WTC11 (cell line): ENCODE measurements at regions not wholly inside any gene's neighbourhood (a gene's known extent, or its start where the extent isn't known, plus 50 kb on each side); places are given as distances from the start of the nearest gene placed in this dataset.

ENCODE experiments used
- ATAC-seq: fragments of 200-7000 bp; cut with Tn5 transposase; 2 replicates; pipeline ENCODE4 v1.10.0; 2021; ENCODE audit warnings: mild to moderate bottlenecking, moderate library complexity
- CTCF ChIA-PET: fragments of 300-600 bp; sonication (Branson Sonifier 250); formaldehyde crosslinking; loops from one replicate; lab custom pipeline; 2021; ENCODE audit warnings: antibody characterized with exemption; lab: Charles Lee
- POLR2A ChIA-PET: fragments of 350-600 bp; sonication (Branson Sonifier 250); formaldehyde crosslinking; loops from one replicate; lab custom pipeline; 2021; ENCODE audit warnings: antibody characterized with exemption; lab: Charles Lee
- DNase-seq: peaks from one replicate; pipeline ENCODE4 v3.0.0; 2021; ENCODE audit warnings: low spot score
- H3K27ac Mint-ChIP-seq: 2 replicates; pipeline ENCODE4 v1.8.0; 2021; ENCODE audit warnings: mixed read lengths
- H3K27me3 Mint-ChIP-seq: 2 replicates; pipeline ENCODE4 v1.8.0; 2021; ENCODE audit warnings: low read depth, mild to moderate bottlenecking, moderate library complexity, mixed read lengths
- H3K36me3 Mint-ChIP-seq: 2 replicates; pipeline ENCODE4 v1.8.0; 2021; ENCODE audit warnings: mixed read lengths
- H3K4me1 Mint-ChIP-seq: 2 replicates; pipeline ENCODE4 v1.8.0; 2022; ENCODE audit warnings: mixed read lengths
- H3K4me3 Mint-ChIP-seq: 2 replicates; pipeline ENCODE4 v1.8.0; 2021; ENCODE audit warnings: mild to moderate bottlenecking, moderate library complexity, mixed read lengths
- H3K9me3 Mint-ChIP-seq: 2 replicates; pipeline ENCODE4 v1.8.0; 2021; ENCODE audit warnings: mixed read lengths
- CBFB ChIP-seq: sonication (generic); formaldehyde crosslinking; IDR thresholded peaks from 2 replicates; pipeline ENCODE4 v1.8.1; 2022; ENCODE audit warnings: mild to moderate bottlenecking, low read depth, missing genetic modification reagents
- CREM ChIP-seq: sonication (generic); formaldehyde crosslinking; IDR thresholded peaks from 2 replicates; pipeline ENCODE4 v1.8.1; 2022; ENCODE audit warnings: mild to moderate bottlenecking, missing genetic modification reagents, moderate library complexity
- FOXK1 ChIP-seq: sonication (generic); formaldehyde crosslinking; IDR thresholded peaks from 2 replicates; pipeline ENCODE4 v1.8.0; 2022; ENCODE audit warnings: mild to moderate bottlenecking, moderate library complexity, missing genetic modification reagents
- GTF2I ChIP-seq: fragments of 250-450 bp; sonication (Bioruptor Pico); conservative IDR thresholded peaks from 2 replicates; pipeline ENCODE4 v1.4.0; 2021; ENCODE audit warnings: mild to moderate bottlenecking
- JAZF1 ChIP-seq: fragments of 250-450 bp; sonication (Bioruptor Pico); IDR thresholded peaks from 2 replicates; pipeline ENCODE4 v1.9.0; 2021; ENCODE audit warnings: moderate library complexity, mild to moderate bottlenecking, inconsistent platforms
- MYBL2 ChIP-seq: sonication (generic); formaldehyde crosslinking; IDR thresholded peaks from 2 replicates; pipeline ENCODE4 v1.8.1; 2023; ENCODE audit warnings: mild to moderate bottlenecking, moderate library complexity, missing genetic modification reagents
- NFATC4 ChIP-seq: fragments of 250-450 bp; sonication (Bioruptor Pico); IDR thresholded peaks from 2 replicates; pipeline ENCODE4 v1.9.0; 2021; ENCODE audit warnings: mild to moderate bottlenecking
- NFYB ChIP-seq: sonication (generic); formaldehyde crosslinking; conservative IDR thresholded peaks from 2 replicates; pipeline ENCODE4 v1.8.0; 2022; ENCODE audit warnings: low read depth, missing genetic modification reagents
- NR2C2 ChIP-seq: sonication (generic); formaldehyde crosslinking; IDR thresholded peaks from 2 replicates; pipeline ENCODE4 v1.8.0; 2022; ENCODE audit warnings: mild to moderate bottlenecking, missing genetic modification reagents
- RELA ChIP-seq: sonication (generic); formaldehyde crosslinking; IDR thresholded peaks from 2 replicates; pipeline ENCODE4 v1.8.1; 2022; ENCODE audit warnings: missing genetic modification reagents, mild to moderate bottlenecking, borderline replicate concordance
- SMAD4 ChIP-seq: sonication (generic); formaldehyde crosslinking; IDR thresholded peaks from 2 replicates; pipeline ENCODE4 v1.8.0; 2022; ENCODE audit warnings: mild to moderate bottlenecking, missing genetic modification reagents
- SOX15 ChIP-seq: fragments of 250-450 bp; sonication (Bioruptor Pico); IDR thresholded peaks from 2 replicates; pipeline ENCODE4 v1.9.0; 2021; ENCODE audit warnings: mild to moderate bottlenecking
- SP1 ChIP-seq: sonication (generic); formaldehyde crosslinking; conservative IDR thresholded peaks from 2 replicates; pipeline ENCODE4 v1.8.1; 2022; ENCODE audit warnings: missing genetic modification reagents
- TEAD1 ChIP-seq: sonication (generic); formaldehyde crosslinking; IDR thresholded peaks from 2 replicates; pipeline ENCODE4 v1.8.0; 2022; ENCODE audit warnings: mild to moderate bottlenecking, missing genetic modification reagents
- ZNF219 ChIP-seq: sonication (generic); formaldehyde crosslinking; IDR thresholded peaks from 2 replicates; pipeline ENCODE4 v1.8.0; 2023; ENCODE audit warnings: missing genetic modification reagents, mild to moderate bottlenecking, borderline replicate concordance
- ZNF396 ChIP-seq: fragments of 250-450 bp; sonication (Bioruptor Pico); IDR thresholded peaks from 2 replicates; pipeline ENCODE4 v1.8.0; 2021; ENCODE audit warnings: mild to moderate bottlenecking, moderate library complexity, borderline replicate concordance
- ZNF671 ChIP-seq: fragments of 250-450 bp; sonication (Bioruptor Pico); IDR thresholded peaks from 2 replicates; pipeline ENCODE4 v1.8.0; 2021; ENCODE audit warnings: mild to moderate bottlenecking
- TF ChIP-seq, protein P1 (sequence below): fragments of 250-450 bp; sonication (Bioruptor Pico); conservative IDR thresholded peaks from 2 replicates; pipeline ENCODE4 v1.9.0; 2021; ENCODE audit warnings: mild to moderate bottlenecking
- TF ChIP-seq, protein P2 (sequence below): fragments of 250-450 bp; sonication (Bioruptor Pico); IDR thresholded peaks from 2 replicates; pipeline ENCODE4 v1.9.0; 2021; ENCODE audit warnings: mild to moderate bottlenecking
- TF ChIP-seq, protein P3 (sequence below): sonication (generic); formaldehyde crosslinking; IDR thresholded peaks from 2 replicates; pipeline ENCODE4 v1.8.1; 2022; ENCODE audit warnings: mild to moderate bottlenecking, missing genetic modification reagents, moderate library complexity, borderline replicate concordance
- TF ChIP-seq, protein P4 (sequence below): fragments of 250-450 bp; sonication (Bioruptor Pico); IDR thresholded peaks from 2 replicates; pipeline ENCODE4 v1.9.0; 2021; ENCODE audit warnings: mild to moderate bottlenecking, borderline replicate concordance
- TF ChIP-seq, protein P5 (sequence below): fragments of 250-450 bp; sonication (Bioruptor Pico); IDR thresholded peaks from 2 replicates; pipeline ENCODE4 v2.1.2; 2022; ENCODE audit warnings: mild to moderate bottlenecking, moderate library complexity

DNA sequence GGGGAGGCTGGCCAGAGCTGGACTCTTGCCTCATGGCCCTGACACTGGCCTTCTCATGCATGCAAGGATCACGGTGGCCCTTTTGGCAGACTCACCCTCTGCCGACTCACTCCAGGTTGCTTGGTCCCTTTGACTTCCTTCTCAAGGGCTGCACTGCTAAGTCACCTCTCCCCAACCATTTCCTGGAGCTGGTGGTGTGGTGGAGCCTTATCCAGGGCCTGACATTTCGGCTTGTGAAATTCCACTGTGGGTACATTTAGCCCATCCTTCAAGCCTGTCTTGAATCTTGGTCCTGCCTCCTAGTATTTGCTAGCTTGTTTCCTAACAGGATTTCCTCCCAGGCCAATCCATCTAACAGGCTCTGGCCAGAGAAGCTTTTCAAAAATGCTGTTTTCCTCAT, 52.6 kb upstream of the JUN start:
- Mint-ChIP-seq H3K4me1 (no peaks in the 10 kb centered on the region), H3K27me3 (no peaks in the 10 kb centered on the region), H3K9me3 (no peaks in the 10 kb centered on the region), H3K4me3 (no peak overlapping the region), H3K27ac (no peak overlapping the region), H3K36me3 (no peaks in the 10 kb centered on the region)
- ATAC-seq (no peak), DNase-seq (no peak)
- TF ChIP-seq SOX15 (CRISPR knock-in tag) (no peak), JAZF1 (CRISPR knock-in tag) (no peak), NFYB (CRISPR knock-in tag) (no peak), MYBL2 (CRISPR knock-in tag) (no peak), SMAD4 (CRISPR knock-in tag) (no peak), CREM (CRISPR knock-in tag) (no peak), SP1 (CRISPR knock-in tag) (no peak), NR2C2 (no peak), ZNF396 (CRISPR knock-in tag) (no peak), FOXK1 (CRISPR knock-in tag) (no peak), CBFB (CRISPR knock-in tag) (no peak), ZNF219 (CRISPR knock-in tag) (no peak), TEAD1 (no peak), RELA (CRISPR knock-in tag) (no peak)
- TF ChIP-seq, protein P1, sequence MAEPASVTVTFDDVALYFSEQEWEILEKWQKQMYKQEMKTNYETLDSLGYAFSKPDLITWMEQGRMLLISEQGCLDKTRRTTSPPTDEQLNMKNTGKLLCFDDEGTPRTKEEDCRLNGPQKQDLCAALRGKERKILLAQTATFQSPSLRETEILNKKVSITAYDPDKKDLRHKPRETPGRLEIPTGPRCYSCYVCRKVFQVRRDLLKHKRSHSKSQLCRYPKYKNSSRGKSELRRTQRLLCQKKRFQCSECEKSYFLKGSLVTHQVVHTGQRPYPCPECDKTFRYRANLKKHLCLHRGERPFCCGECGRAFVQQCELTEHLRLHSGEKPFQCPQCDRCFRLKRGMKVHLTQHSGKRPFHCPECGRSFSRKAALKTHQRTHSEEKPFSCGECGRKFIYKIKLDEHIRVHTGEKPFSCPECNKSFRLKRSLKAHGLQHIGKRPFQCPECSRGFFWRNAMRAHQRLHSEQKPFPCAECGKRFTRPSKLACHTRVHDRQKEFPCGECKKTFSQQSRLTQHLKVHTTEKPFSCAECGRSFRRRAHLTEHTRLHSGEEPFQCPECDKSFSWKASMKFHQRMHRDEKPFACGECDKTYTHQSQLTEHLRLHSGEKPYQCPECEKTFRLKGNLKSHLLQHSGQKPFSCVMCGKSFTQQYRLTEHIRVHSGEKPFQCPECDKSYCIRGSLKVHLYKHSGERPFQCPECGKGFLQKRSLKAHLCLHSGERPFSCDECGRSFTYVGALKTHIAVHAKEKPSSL (CRISPR knock-in tag): no peak
- TF ChIP-seq, protein P2, sequence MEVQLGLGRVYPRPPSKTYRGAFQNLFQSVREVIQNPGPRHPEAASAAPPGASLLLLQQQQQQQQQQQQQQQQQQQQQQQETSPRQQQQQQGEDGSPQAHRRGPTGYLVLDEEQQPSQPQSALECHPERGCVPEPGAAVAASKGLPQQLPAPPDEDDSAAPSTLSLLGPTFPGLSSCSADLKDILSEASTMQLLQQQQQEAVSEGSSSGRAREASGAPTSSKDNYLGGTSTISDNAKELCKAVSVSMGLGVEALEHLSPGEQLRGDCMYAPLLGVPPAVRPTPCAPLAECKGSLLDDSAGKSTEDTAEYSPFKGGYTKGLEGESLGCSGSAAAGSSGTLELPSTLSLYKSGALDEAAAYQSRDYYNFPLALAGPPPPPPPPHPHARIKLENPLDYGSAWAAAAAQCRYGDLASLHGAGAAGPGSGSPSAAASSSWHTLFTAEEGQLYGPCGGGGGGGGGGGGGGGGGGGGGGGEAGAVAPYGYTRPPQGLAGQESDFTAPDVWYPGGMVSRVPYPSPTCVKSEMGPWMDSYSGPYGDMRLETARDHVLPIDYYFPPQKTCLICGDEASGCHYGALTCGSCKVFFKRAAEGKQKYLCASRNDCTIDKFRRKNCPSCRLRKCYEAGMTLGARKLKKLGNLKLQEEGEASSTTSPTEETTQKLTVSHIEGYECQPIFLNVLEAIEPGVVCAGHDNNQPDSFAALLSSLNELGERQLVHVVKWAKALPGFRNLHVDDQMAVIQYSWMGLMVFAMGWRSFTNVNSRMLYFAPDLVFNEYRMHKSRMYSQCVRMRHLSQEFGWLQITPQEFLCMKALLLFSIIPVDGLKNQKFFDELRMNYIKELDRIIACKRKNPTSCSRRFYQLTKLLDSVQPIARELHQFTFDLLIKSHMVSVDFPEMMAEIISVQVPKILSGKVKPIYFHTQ (CRISPR knock-in tag): no peak
- TF ChIP-seq, protein P3, sequence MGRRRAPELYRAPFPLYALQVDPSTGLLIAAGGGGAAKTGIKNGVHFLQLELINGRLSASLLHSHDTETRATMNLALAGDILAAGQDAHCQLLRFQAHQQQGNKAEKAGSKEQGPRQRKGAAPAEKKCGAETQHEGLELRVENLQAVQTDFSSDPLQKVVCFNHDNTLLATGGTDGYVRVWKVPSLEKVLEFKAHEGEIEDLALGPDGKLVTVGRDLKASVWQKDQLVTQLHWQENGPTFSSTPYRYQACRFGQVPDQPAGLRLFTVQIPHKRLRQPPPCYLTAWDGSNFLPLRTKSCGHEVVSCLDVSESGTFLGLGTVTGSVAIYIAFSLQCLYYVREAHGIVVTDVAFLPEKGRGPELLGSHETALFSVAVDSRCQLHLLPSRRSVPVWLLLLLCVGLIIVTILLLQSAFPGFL: no peak
- CTCF ChIA-PET: no interaction called here
- POLR2A ChIA-PET: no interaction called here

DNA sequence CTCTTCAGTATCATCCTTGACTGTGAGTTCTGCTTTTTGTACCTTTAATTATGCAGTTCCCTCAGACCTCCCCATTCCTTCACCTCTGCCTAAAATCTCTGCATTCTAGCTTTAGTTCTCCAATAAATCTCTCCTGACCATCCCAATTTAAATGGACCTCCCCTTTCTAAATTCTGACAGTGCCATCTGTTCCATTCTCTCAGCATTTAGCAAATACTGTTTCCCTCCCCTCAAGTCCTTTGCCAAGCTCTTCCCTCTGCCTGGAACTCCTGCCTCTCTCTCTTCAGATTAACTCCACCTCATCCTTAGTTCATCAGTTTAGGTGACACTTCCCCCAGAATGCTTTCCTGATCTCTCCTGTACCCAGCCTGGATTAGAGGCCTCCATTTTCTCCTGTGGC, 54.0 kb upstream of the JUN start:
- no peak for ATAC-seq
- Mint-ChIP-seq H3K4me3 (no peak overlapping the region), H3K27me3 (no peaks in the 10 kb centered on the region), H3K27ac (no peak overlapping the region), H3K4me1 (no peaks in the 10 kb centered on the region), H3K36me3 (no peaks in the 10 kb centered on the region), H3K9me3 (no peaks in the 10 kb centered on the region)
- DNase-seq: no peak
- ChIA-PET CTCF (no interaction called here), POLR2A (no interaction called here)
- TF ChIP-seq, protein P4, sequence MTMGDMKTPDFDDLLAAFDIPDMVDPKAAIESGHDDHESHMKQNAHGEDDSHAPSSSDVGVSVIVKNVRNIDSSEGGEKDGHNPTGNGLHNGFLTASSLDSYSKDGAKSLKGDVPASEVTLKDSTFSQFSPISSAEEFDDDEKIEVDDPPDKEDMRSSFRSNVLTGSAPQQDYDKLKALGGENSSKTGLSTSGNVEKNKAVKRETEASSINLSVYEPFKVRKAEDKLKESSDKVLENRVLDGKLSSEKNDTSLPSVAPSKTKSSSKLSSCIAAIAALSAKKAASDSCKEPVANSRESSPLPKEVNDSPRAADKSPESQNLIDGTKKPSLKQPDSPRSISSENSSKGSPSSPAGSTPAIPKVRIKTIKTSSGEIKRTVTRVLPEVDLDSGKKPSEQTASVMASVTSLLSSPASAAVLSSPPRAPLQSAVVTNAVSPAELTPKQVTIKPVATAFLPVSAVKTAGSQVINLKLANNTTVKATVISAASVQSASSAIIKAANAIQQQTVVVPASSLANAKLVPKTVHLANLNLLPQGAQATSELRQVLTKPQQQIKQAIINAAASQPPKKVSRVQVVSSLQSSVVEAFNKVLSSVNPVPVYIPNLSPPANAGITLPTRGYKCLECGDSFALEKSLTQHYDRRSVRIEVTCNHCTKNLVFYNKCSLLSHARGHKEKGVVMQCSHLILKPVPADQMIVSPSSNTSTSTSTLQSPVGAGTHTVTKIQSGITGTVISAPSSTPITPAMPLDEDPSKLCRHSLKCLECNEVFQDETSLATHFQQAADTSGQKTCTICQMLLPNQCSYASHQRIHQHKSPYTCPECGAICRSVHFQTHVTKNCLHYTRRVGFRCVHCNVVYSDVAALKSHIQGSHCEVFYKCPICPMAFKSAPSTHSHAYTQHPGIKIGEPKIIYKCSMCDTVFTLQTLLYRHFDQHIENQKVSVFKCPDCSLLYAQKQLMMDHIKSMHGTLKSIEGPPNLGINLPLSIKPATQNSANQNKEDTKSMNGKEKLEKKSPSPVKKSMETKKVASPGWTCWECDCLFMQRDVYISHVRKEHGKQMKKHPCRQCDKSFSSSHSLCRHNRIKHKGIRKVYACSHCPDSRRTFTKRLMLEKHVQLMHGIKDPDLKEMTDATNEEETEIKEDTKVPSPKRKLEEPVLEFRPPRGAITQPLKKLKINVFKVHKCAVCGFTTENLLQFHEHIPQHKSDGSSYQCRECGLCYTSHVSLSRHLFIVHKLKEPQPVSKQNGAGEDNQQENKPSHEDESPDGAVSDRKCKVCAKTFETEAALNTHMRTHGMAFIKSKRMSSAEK (CRISPR knock-in tag): no peak
- no peak for TF ChIP-seq SMAD4 (CRISPR knock-in tag)
- no peak for TF ChIP-seq GTF2I (CRISPR knock-in tag)
- TF ChIP-seq, protein P5, sequence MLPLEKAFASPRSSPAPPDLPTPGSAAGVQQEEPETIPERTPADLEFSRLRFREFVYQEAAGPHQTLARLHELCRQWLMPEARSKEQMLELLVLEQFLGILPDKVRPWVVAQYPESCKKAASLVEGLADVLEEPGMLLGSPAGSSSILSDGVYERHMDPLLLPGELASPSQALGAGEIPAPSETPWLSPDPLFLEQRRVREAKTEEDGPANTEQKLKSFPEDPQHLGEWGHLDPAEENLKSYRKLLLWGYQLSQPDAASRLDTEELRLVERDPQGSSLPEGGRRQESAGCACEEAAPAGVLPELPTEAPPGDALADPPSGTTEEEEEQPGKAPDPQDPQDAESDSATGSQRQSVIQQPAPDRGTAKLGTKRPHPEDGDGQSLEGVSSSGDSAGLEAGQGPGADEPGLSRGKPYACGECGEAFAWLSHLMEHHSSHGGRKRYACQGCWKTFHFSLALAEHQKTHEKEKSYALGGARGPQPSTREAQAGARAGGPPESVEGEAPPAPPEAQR (CRISPR knock-in tag): no peak
- no peak for TF ChIP-seq NFATC4
- TF ChIP-seq ZNF671 (CRISPR knock-in tag): no peak
